Ascending aorta (tissue), 2 donors: ENCODE measurements at regions not wholly inside any gene's neighbourhood (a gene's known extent, or its start where the extent isn't known, plus 50 kb on each side); places are given as distances from the start of the nearest gene placed in this dataset.

Experiments
- DNase-seq, 2 donors: peaks; one replicate each; pipeline ENCODE4 v3.0.0-alpha.2; 2019; ENCODE audit warnings: low spot score in 2 of 2
- H3K27ac ChIP-seq, 2 donors: fragments of 200-600 bp; sonication (generic); one replicate each; pipeline ENCODE4 v1.5.1; 2016 to 2017; ENCODE audit warnings: mild to moderate bottlenecking in 1 of 2
- H3K27me3 ChIP-seq: fragments of 200-600 bp; sonication (generic); one replicate; pipeline ENCODE4 v1.5.1; 2017
- H3K36me3 ChIP-seq, 2 donors: fragments of 200-600 bp; sonication (generic); one replicate each; pipeline ENCODE4 v1.5.1; 2016
- H3K4me1 ChIP-seq, 2 donors: fragments of 200-600 bp; sonication (generic); one replicate each; pipeline ENCODE4 v1.5.1; 2016 to 2017; ENCODE audit warnings: mild to moderate bottlenecking in 1 of 2
- H3K4me3 ChIP-seq, 2 donors: fragments of 200-600 bp; sonication (generic); one replicate each; pipeline ENCODE4 v1.5.1; 2016 to 2017; ENCODE audit warnings: mild to moderate bottlenecking in 1 of 2
- H3K9me3 ChIP-seq, 2 donors: fragments of 200-600 bp; sonication (generic); one replicate each; pipeline ENCODE4 v1.5.1; 2016
- CTCF ChIP-seq, 3 experiments: fragments of 200-600 bp in 2 of 3; fragments of 450-650 bp in 1 of 3; sonication (generic) in 2 of 3; IDR thresholded peaks; one replicate each; pipeline ENCODE4 v1.5.1; 2016 to 2019; ENCODE audit warnings: antibody characterized with exemption in 3 of 3, mild to moderate bottlenecking in 1 of 3, moderate library complexity in 1 of 3
- intact Hi-C: fragments of 100-400 bp; cut with DNase I; formaldehyde crosslinking; loops from one replicate; pipeline ENCODE4 v1.15.1; 2023

- no peaks in the 10 kb centered on the region for H3K4me1 ChIP-seq
- no peaks in the 10 kb centered on the region for H3K27me3 ChIP-seq
- no peak for DNase-seq
- intact Hi-C loops, result no loop called here
- no peaks in the 10 kb centered on the region for H3K36me3 ChIP-seq
- TF ChIP-seq CTCF (IDR thresholded peaks at IDR 0.05), result no peak
- H3K9me3 ChIP-seq, result no peaks in the 10 kb centered on the region
- H3K27ac ChIP-seq, result no peak overlapping the region
- H3K4me3 ChIP-seq, result no peak overlapping the region
These were observed 142.5 kb upstream of the VANGL1 start for GRCh38 chr1:115499253-115499652.

- TF ChIP-seq CTCF (IDR thresholded peaks at IDR 0.05), result no peak
- H3K27me3 ChIP-seq, result no peaks in the 10 kb centered on the region
- DNase-seq, result no peak
- H3K4me3 ChIP-seq, result no peak overlapping the region
- no peaks in the 10 kb centered on the region for H3K9me3 ChIP-seq
- no peaks in the 10 kb centered on the region for H3K36me3 ChIP-seq
- H3K27ac ChIP-seq, result no peak overlapping the region
- intact Hi-C loops, result no loop called here
- H3K4me1 ChIP-seq, result no peaks in the 10 kb centered on the region
These were observed 144.8 kb upstream of the VANGL1 start for GRCh38 chr1:115496904-115497527.

- DNase-seq, result no peak
- Histone ChIP-seq H3K4me1 (no peaks in the 10 kb centered on the region), H3K27ac (no peak overlapping the region), H3K36me3 (no peaks in the 10 kb centered on the region), H3K4me3 (no peak overlapping the region), H3K27me3 (no peaks in the 10 kb centered on the region), H3K9me3 (no peaks in the 10 kb centered on the region)
- intact Hi-C loops, result no loop called here
- no peak for TF ChIP-seq CTCF (IDR thresholded peaks at IDR 0.05)
These were observed 146.1 kb upstream of the VANGL1 start for GRCh38 chr1:115495625-115496024.

- H3K27me3 ChIP-seq, result no peaks in the 10 kb centered on the region
- intact Hi-C loops, result no loop called here
- H3K9me3 ChIP-seq, result no peaks in the 10 kb centered on the region
- no peak overlapping the region for H3K4me3 ChIP-seq
- no peak for DNase-seq
- H3K4me1 ChIP-seq, result no peaks in the 10 kb centered on the region
- no peaks in the 10 kb centered on the region for H3K36me3 ChIP-seq
- no peak overlapping the region for H3K27ac ChIP-seq
- no peak for TF ChIP-seq CTCF (IDR thresholded peaks at IDR 0.05)
These were observed 146.7 kb upstream of the VANGL1 start for GRCh38 chr1:115495111-115495510.

- no peaks in the 10 kb centered on the region for H3K36me3 ChIP-seq
- H3K4me1 ChIP-seq, result no peaks in the 10 kb centered on the region
- no peaks in the 10 kb centered on the region for H3K27me3 ChIP-seq
- DNase-seq, result no peak
- TF ChIP-seq CTCF (IDR thresholded peaks at IDR 0.05), result no peak
- H3K4me3 ChIP-seq, result no peak overlapping the region
- H3K27ac ChIP-seq, result no peak overlapping the region
- intact Hi-C loops, result no loop called here
- no peaks in the 10 kb centered on the region for H3K9me3 ChIP-seq
These were observed 147.9 kb upstream of the VANGL1 start for GRCh38 chr1:115493834-115494233.

GRCh38 chr1:115492880-115493279 is 148.9 kb upstream of the VANGL1 start:
- intact Hi-C loops, result no loop called here
- Histone ChIP-seq H3K36me3 (no peaks in the 10 kb centered on the region), H3K9me3 (no peaks in the 10 kb centered on the region), H3K4me3 (no peak overlapping the region), H3K4me1 (no peaks in the 10 kb centered on the region), H3K27me3 (no peaks in the 10 kb centered on the region), H3K27ac (no peak overlapping the region)
- DNase-seq, result no peak
- no peak for TF ChIP-seq CTCF (IDR thresholded peaks at IDR 0.05)
